ENCODE measurements at regions not wholly inside any gene's neighbourhood (a gene's known extent, or its start where the extent isn't known, plus 50 kb on each side); places are given as distances from the start of the nearest gene placed in this dataset.

GRCh38 chr2:67625690-67626475 lies 228.8 kb downstream of the ETAA1 start:
- DNase-seq, result no peak

- DNase-seq, result no peak
These were observed 229.5 kb downstream of the ETAA1 start for GRCh38 chr2:67626656-67627055.

GRCh38 chr2:67627456-67628207 lies 230.5 kb downstream of the ETAA1 start:
- DNase-seq, result no peak

DNA sequence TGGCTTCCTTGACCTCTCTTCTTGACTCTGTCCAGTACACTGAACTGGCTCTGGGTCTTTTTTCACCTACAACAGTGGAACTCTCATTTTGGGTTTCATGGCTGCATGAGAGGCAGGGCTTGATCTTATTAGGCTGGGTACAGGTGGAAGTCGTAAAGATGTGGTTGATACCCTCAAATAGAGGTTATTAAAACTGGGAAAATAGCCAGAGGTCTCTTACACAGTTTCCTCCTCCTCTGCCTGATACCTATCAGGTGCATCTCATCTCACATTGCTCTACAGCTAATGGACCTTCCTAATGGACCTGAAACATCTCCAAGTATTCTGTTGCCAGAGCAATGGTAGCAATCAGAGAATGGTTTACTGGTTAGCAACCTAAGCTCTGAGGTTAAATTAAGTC lies 231.8 kb downstream of the ETAA1 start:
- no peak for DNase-seq

DNA sequence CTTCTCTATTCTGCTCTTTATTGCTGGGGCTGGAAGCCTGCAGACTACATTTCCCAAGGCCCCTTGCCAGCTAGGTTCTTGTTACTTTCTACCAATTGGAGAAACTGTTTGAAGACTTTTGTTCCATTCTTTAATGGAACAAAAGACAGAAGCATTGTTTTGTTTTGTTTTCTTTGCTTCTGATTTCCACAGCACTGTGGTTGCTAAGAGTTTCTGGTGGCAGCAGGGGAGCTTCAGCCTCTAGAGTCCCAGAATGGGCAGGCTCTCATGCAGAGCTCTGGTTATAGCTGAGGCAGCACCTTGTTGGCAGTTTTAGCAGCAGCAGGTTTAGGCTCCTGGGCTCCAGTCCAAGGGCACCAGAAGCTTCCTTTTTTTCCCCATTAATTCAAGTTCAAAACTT lies 234.3 kb downstream of the ETAA1 start:
- DNase-seq, result no peak

- no peak for DNase-seq
These were observed 236.2 kb downstream of the ETAA1 start for GRCh38 chr2:67633212-67633856.

- DNase-seq, result no peak
These were observed 241.0 kb downstream of the ETAA1 start for GRCh38 chr2:67638146-67638545.

GRCh38 chr2:67641312-67642045 lies 244.3 kb downstream of the ETAA1 start:
- no peak for DNase-seq

DNA sequence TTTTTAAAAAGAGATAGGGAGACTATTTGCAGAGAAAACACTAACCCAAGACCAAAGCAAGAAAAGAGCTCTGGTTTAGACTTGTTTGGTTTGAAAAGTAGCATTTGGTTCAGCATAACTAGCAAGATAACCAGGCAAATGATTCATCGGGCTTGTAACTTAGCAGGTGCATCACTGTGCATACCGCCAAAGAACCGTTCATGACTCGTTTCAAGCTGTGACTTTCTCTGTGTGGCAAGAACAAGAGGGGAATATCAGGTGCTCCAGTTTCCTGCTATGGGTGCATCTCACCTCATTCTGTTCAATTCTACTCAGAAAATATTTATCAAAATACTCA lies 244.9 kb downstream of the ETAA1 start:
- no peak for DNase-seq

DNA sequence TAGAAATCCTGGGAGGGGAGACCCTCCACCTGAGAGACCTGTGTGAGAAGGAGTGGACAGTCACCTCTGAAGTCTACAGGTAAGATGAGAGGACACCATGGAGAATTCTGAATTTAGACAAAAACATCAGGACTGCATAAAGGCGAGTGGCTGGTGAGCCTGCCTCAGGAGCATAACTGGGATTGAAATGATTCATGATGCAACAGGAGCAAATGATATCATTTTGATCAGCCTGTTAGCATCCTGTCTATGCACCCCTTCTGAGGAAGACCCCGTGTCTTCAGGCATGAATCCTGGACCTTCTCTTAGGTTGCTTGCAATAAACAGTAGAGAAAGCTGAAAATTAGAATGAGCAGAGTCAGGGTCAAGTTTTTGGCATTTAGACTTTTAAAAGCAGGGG lies 245.8 kb downstream of the ETAA1 start:
- no peak for DNase-seq

DNA sequence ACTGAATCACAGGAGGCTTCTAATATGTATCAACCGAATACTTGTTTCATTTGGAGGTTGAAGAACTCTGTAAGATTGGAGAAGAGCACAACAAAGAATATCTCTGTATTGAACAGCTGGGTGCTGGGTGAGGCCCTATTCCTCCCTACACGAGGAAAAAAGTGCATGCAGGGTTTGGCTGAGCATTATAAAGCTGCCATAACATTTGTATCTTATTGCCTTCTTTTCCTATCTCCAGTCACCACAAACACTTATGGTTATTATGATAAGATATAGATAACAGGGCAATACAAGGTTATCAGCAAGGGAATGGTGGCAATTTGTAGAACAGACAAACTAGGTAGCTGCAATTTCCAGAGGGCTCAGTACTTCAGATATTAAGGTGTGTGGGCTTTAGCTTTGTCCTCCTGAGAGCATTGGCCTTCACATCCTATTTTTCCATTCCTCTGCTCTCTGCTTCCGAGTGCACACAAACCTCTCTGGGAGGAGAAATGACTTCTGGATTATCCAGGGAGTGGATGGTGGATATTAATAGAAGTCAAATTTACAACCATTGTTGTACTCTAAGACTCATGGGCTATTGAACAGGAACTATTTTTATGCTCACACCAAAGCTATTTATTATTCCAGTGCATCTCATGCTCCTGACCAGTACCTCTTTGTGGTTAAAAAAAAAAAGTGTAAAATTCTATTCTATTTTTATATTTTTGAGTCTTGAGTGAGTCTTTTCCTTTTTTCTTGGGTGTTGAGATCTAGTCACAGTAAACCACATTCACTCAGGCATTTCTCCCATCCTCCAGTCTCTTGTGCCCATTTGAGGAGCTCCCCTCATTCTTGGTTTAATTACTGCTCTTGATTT lies 248.4 kb downstream of the ETAA1 start:
- no peak for DNase-seq

DNA sequence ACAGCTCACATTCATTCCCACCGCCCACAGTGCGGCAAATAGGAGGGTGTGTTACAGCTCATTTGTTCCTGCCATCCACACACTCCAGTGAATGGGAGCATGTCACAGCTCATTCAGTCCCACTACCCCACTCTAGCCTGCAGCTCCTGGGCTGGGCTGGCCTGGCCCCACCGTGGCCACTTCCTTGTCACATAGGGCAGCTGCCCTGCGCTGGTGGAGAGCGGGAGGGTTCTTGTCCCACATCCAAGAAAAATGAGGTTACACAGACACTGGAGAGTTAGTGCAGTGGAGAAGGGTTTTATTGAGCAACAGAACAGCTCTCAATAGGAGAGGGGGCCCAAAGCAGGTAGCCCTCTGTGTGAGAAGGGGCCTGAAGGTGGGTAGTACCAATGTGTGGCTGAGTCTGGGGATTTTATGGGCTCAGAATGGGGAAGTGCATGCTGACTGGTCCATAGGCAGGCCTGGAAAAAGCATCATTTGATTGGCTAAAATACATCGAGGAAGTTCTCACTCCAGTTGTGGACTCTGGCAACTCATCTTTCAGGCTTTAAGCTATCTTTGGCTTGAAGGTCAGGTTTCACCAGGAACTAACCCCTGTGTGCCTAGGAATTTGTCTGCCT lies 249.7 kb downstream of the ETAA1 start:
- DNase-seq, result no peak

GRCh38 chr2:67649331-67650261 lies 252.5 kb downstream of the ETAA1 start:
- DNase-seq, result no peak

GRCh38 chr2:67650291-67651133 lies 253.4 kb downstream of the ETAA1 start:
- peak; percentile 17 for DNase-seq

- DNase-seq, result no peak
These were observed 254.4 kb downstream of the ETAA1 start for GRCh38 chr2:67651565-67651964.

DNA sequence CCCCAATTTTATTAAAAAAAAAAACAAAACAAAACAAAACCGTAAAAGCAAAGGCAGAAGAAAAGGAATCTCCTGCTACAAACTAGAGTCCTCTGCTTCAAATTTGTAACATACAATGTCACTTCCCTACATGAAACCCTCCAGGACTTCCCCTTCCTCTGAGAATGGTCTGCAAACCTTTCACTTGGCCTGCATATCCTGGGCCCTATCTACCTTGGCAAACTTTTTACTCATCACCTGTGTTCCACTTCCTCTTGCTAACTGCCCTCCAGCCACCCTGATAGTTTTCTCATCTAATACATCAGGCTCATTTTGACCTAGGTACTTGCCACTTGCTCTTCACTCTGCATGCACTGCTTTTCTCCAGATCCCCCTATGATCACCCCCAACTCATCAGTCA lies 255.5 kb downstream of the ETAA1 start:
- no peak for DNase-seq

DNA sequence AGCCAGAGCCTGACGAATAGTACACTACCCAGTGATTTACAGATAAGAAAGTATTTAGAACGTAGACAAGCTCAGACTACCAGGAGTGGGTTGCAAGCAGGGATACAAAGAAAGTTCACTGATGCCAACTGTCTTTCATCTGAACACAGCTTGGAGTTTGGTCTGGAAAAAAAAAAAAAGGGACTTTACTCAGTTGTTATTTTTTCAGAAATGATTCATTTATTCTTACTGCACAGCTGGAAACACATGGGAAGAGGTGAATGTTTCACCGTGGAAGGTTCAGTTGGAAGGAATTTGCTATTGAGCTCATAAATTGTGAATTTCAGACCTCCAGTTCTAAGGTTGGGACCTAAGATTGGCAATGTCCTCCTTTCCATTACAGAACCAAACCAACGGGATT lies 259.7 kb downstream of the ETAA1 start:
- DNase-seq, result no peak

- DNase-seq, result no peak
These were observed 261.7 kb downstream of the ETAA1 start for GRCh38 chr2:67658820-67659219.

DNA sequence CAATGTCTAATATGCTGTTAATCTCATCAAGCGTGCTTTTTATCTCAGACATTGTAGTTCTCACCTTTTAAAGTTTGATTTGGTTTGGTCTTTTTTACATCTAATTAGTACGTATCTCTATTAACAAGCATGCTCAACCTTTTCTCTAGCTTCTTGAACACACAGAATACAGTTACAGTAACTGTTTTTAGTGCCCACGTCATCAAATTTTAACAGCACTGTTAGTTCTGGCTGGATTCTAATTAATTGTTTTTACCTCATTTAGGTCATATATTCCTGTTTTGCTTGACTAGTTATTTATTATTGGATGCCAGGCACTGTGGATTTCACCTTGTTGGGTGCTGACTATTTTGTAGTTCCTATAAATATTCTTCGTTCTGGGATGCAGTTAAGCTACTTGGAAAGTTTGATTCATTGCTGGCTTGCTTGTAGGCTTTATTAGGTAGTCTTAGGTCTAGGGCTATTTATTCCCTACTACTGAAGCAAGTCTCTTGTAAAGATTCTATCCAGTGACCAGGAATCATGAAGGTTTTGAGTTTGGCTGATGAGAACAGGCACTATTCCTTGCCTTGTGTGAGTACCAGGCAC lies 263.0 kb downstream of the ETAA1 start:
- no peak for DNase-seq

All from NK-92 treated with Interleukin-12 subunit alpha and Interleukin-12 subunit beta, amount 100 ng/mL, for 24 hours (cell line).